Psoas muscle (tissue), 7 donors: ENCODE measurements at regions not wholly inside any gene's neighbourhood (a gene's known extent, or its start where the extent isn't known, plus 50 kb on each side); places are given as distances from the start of the nearest gene placed in this dataset.
"Not testable (repeated sequence)": the region's sequence is repeated elsewhere in the genome, so short reads cannot be mapped to it uniquely, and the experiment has no call there.

Source experiments
- ATAC-seq, 4 donors: fragments of 200-7000 bp; cut with Tn5 transposase; one replicate each; pipeline ENCODE4 v1.9.1; 2020; ENCODE audit warnings: moderate library complexity in 3 of 4, mild to moderate bottlenecking in 2 of 4
- DNase-seq, 2 donors: peaks; one replicate each; pipeline ENCODE4 v3.0.0-alpha.2; 2020
- H3K27ac ChIP-seq: fragments of 200-600 bp; one replicate; pipeline ENCODE4 v1.8.0; 2022
- H3K27me3 ChIP-seq, 3 donors: fragments of 200-600 bp in 1 of 3; one replicate each; pipeline versions ENCODE4 v1.6.1 to v1.8.0; 2013 to 2022; ENCODE audit warnings: low read length in 2 of 3, mild to moderate bottlenecking in 2 of 3, moderate library complexity in 1 of 3; ENCODE audit not compliant: insufficient read depth in 3 of 3
- H3K36me3 ChIP-seq, 2 donors: fragments of 200-600 bp in 1 of 2; one replicate each; pipeline versions ENCODE4 v1.6.1 to v1.8.0; 2013 to 2022; ENCODE audit warnings: low read depth in 1 of 2, mild to moderate bottlenecking in 1 of 2, moderate library complexity in 1 of 2; ENCODE audit not compliant: insufficient read depth in 1 of 2
- H3K4me1 ChIP-seq: fragments of 200-600 bp; one replicate; pipeline ENCODE4 v1.8.0; 2022
- H3K4me3 ChIP-seq: fragments of 200-600 bp; one replicate; pipeline ENCODE4 v1.8.0; 2022; ENCODE audit warnings: mild to moderate bottlenecking
- H3K9me3 ChIP-seq: fragments of 200-600 bp; one replicate; pipeline ENCODE4 v1.8.0; 2022
- WGBS, 3 donors: extraction: QIAGEN DNeasy Blood & Tissue Kit; methylation state at CpG; one replicate each; pipeline versions ENCODE4 v1.1.6 to v1.1.7; 2013; 5-methylcytosine and 5-hydroxymethylcytosine counted together
- intact Hi-C, 2 donors: fragments of 100-400 bp; cut with DNase I; formaldehyde crosslinking; loops; one replicate each; pipeline versions ENCODE4 v1.11.0 to v1.14.2; 2022
- TF ChIP-seq, protein P1 (sequence below): fragments of 200-600 bp; IDR thresholded peaks from one replicate; pipeline ENCODE4 v1.8.0; 2022; ENCODE audit warnings: antibody characterized with exemption
- donor health status: healthy with polysubstance abuse.
- donor health status: DM: no; HTN: no; CAD: no; lungs with moderate emphysema.
- donor health status: Bipolar disorder and iron deficiency.
- donor health status: healthy.
- donor health status: DM: yes; HTN: yes; CAD: no.
- donor health status: DM: no; HTN: no; CAD: no.
- donor health status: DM: yes; HTN: yes; CAD: no.

DNA sequence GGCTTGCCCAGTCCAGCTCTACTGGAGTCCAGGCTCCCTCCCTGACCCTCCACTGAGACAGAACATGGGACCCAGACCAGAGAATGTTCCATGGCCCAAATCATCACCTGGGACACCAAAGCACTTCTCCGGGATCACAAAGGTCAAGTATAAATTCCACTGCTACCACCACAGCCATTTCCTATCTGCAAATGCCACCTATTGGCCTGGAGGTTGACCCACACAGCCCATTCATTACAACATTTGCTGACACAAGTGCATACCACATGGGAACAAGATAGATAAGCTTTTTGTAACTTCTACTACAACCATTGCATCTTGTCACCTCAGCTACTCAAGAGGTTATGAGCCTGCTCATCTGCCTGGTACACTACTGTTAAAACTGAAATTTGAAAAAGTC, 126.8 kb upstream of the NECTIN3 start:
- TF ChIP-seq, protein P1, sequence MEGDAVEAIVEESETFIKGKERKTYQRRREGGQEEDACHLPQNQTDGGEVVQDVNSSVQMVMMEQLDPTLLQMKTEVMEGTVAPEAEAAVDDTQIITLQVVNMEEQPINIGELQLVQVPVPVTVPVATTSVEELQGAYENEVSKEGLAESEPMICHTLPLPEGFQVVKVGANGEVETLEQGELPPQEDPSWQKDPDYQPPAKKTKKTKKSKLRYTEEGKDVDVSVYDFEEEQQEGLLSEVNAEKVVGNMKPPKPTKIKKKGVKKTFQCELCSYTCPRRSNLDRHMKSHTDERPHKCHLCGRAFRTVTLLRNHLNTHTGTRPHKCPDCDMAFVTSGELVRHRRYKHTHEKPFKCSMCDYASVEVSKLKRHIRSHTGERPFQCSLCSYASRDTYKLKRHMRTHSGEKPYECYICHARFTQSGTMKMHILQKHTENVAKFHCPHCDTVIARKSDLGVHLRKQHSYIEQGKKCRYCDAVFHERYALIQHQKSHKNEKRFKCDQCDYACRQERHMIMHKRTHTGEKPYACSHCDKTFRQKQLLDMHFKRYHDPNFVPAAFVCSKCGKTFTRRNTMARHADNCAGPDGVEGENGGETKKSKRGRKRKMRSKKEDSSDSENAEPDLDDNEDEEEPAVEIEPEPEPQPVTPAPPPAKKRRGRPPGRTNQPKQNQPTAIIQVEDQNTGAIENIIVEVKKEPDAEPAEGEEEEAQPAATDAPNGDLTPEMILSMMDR, result no peak
- Histone ChIP-seq H3K9me3 (peaks cover 22% of the 10 kb centered on the region), H3K27ac (no peak overlapping the region), H3K4me3 (no peak overlapping the region), H3K36me3 (no peaks in the 10 kb centered on the region), H3K4me1 (no peaks in the 10 kb centered on the region), H3K27me3 (no peaks in the 10 kb centered on the region)
- WGBS, 3 donors, result 92 to 100% (median 96%) methylated on average over 1 of the region's 1 CpG
- intact Hi-C loops, result no loop called here
- ATAC-seq, result no peak
- no peak for DNase-seq

DNA sequence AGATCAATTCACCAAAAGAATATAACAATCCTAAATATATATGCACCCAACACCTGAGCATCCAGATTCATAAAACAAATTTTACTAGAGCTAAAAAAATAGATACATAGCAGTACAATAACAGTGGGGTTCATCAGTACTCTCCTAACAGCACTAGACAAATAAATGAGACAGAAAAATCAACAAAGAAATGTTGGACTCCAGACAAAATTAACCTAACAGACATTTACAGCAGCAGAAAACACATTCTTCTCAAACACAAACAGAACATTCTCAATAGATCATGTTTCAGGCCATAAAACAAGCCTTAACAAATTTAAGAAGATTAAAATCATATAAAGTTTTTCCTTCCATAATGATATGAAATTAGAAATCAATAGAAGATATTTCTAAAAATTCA, 124.8 kb upstream of the NECTIN3 start:
- H3K9me3 ChIP-seq, result peaks cover 22% of the 10 kb centered on the region
- ATAC-seq, result no peak

DNA sequence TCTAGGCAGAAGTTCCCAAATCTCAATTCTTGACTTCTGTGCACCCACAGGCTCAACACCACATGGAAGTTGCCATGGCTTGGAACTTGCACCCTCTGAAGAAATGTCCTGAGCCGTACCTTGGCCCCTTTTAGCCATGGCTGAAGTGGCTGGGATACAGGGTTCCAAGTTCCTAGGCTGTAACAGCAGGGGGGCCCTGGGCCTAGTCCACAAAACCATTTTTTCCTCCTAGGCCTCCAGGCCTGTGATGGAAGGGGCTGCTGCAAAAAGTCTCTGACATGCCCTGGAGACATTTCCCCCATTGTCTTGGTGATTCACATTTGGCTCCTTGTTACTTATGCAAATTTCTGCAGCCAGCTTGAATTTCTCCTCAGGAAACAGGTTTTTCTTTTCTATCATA, 122.4 kb upstream of the NECTIN3 start:
- 44 to 71% (median 65%) methylated on average over 1 of the region's 1 CpG for WGBS, 3 donors
- H3K4me1 ChIP-seq, DNase-seq, H3K36me3 ChIP-seq, intact Hi-C loops, H3K4me3 ChIP-seq, H3K27me3 ChIP-seq, H3K27ac ChIP-seq, ATAC-seq: not testable (repeated sequence)
- H3K9me3 ChIP-seq, result peaks cover 22% of the 10 kb centered on the region

More for the DNA sequence above, 124.8 kb upstream of the NECTIN3 start:
- H3K27ac ChIP-seq, result no peak overlapping the region
- no peak for DNase-seq
- TF ChIP-seq, protein P1, result no peak
- no peak overlapping the region for H3K4me3 ChIP-seq
- no peaks in the 10 kb centered on the region for H3K36me3 ChIP-seq
- intact Hi-C loops, result no loop called here
- H3K27me3 ChIP-seq, result no peaks in the 10 kb centered on the region
- no peaks in the 10 kb centered on the region for H3K4me1 ChIP-seq

DNA sequence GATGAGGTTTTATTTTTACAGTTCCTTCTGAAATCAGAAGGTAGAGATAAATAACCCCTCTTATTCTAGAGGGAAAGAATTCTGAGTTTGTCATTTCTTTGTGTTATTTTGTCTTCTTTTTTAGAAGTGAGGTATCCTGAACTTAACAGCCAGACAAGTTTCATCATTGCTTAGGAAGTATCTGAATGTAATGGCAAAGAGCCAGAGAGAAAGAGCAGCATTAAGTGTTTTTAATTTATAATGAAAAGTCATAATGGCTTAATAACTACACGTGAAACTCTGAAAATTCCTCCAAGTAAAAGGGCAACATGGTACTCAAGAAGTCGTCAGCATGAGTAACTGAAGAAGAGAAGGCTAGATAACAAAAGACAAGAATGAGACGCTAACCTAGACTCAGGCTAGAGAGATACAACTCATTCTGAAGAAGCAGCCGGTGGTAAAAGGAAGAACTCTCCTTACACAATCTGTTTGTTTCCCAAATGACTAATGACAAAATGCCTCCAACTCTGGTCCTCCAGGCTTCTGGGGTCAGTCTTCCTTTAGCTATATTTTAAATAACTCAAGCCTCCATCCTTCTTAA, 116.2 kb upstream of the NECTIN3 start:
- Histone ChIP-seq H3K4me1 (no peaks in the 10 kb centered on the region), H3K4me3 (no peak overlapping the region), H3K36me3 (no peaks in the 10 kb centered on the region), H3K27ac (no peak overlapping the region), H3K27me3 (no peaks in the 10 kb centered on the region), H3K9me3 (no peaks in the 10 kb centered on the region)
- TF ChIP-seq, protein P1, result no peak
- no peak for ATAC-seq
- intact Hi-C loops, result no loop called here
- DNase-seq, result no peak
- WGBS, 3 donors, result 66 to 71% (median 67%) methylated on average over 4 of the region's 4 CpGs

DNA sequence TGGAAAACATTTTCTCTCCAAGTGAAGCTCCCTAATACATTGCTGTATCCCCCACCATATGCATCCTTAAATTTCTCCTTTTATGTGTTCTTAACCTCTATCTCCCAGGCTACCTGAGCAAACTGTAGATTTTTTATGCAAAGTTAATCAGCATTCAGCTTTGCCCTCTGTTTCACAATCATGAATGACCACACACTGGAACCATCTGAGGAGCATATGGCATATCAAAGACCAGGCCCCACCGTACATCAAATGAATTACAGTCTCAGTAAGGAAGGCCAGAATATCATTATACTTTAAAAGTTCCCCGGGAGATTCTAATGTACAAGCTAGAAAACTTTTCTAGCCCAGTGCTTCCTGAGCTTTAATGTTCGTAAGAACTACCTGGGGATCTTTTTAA, 115.5 kb upstream of the NECTIN3 start:
- WGBS, 3 donors, result 80 to 85% (median 82%) methylated on average over 3 of the region's 3 CpGs
- Histone ChIP-seq H3K27me3 (no peaks in the 10 kb centered on the region), H3K9me3 (no peaks in the 10 kb centered on the region), H3K36me3 (no peaks in the 10 kb centered on the region), H3K27ac (no peak overlapping the region), H3K4me3 (no peak overlapping the region), H3K4me1 (no peaks in the 10 kb centered on the region)
- intact Hi-C loops, result no loop called here
- ATAC-seq (no peak), DNase-seq (no peak)
- TF ChIP-seq, protein P1, result no peak
